ENCODE measurements at regions not wholly inside any gene's neighbourhood (a gene's known extent, or its start where the extent isn't known, plus 50 kb on each side); places are given as distances from the start of the nearest gene placed in this dataset.

GRCh38 chr2:150750720-150751119 is 263.3 kb upstream of the RND3 start:
- TF ChIP-seq MAX (IDR thresholded peaks at IDR 0.05), result no peak
- no peak for TF ChIP-seq TEAD4 (IDR thresholded peaks at IDR 0.05)
- TF ChIP-seq USF1 (IDR thresholded peaks at IDR 0.05), result no peak
- TF ChIP-seq REST (IDR thresholded peaks at IDR 0.05; ENCODE audit: low read depth), result no peak
- TF ChIP-seq CREB1 (IDR thresholded peaks at IDR 0.05; ENCODE audit: low read depth), result no peak
- TF ChIP-seq TAF1 (IDR thresholded peaks at IDR 0.05; ENCODE audit: low read depth), result no peak
- no peak for TF ChIP-seq YY1 (IDR thresholded peaks at IDR 0.05; ENCODE audit: low read depth)
- TF ChIP-seq RAD21 (IDR thresholded peaks at IDR 0.05; ENCODE audit: low read depth), result no peak
- TF ChIP-seq NFIC (IDR thresholded peaks at IDR 0.05), result no peak
